SJCRH30 (cell line): ENCODE measurements at regions not wholly inside any gene's neighbourhood (a gene's known extent, or its start where the extent isn't known, plus 50 kb on each side); places are given as distances from the start of the nearest gene placed in this dataset.
A peak's percentile ranks its signal among the peaks of the same experiment; 100 is the strongest.
"Not testable (repeated sequence)": the region's sequence is repeated elsewhere in the genome, so short reads cannot be mapped to it uniquely, and the experiment has no call there.

Source experiments
- DNase-seq, 2 experiments: peaks; one replicate each; pipeline ENCODE4 v3.0.0-alpha.2; 2015 to 2020
- H3K27ac ChIP-seq: fragments of 250-450 bp; sonication (Bioruptor Pico); 2 replicates; pipeline ENCODE4 v1.5.1; 2020; ENCODE audit warnings: mild to moderate bottlenecking, moderate library complexity
- H3K27me3 ChIP-seq: fragments of 250-450 bp; sonication (Bioruptor Pico); 2 replicates; pipeline ENCODE4 v1.5.1; 2020; ENCODE audit warnings: mild to moderate bottlenecking, moderate library complexity
- H3K36me3 ChIP-seq: fragments of 250-450 bp; sonication (Bioruptor Pico); 2 replicates; pipeline ENCODE4 v1.5.1; 2020; ENCODE audit warnings: mild to moderate bottlenecking, moderate library complexity
- H3K4me1 ChIP-seq: fragments of 250-450 bp; sonication (Bioruptor Pico); 2 replicates; pipeline ENCODE4 v1.5.1; 2020; ENCODE audit warnings: mild to moderate bottlenecking, moderate library complexity
- H3K4me3 ChIP-seq: fragments of 250-450 bp; sonication (Bioruptor Pico); 2 replicates; pipeline ENCODE4 v1.5.1; 2020; ENCODE audit warnings: mild to moderate bottlenecking, moderate library complexity
- H3K9me3 ChIP-seq: fragments of 250-450 bp; sonication (Bioruptor Pico); replicated peaks from 2 replicates; pipeline ENCODE4 v1.5.1; 2020; ENCODE audit warnings: mild to moderate bottlenecking, moderate library complexity

DNA sequence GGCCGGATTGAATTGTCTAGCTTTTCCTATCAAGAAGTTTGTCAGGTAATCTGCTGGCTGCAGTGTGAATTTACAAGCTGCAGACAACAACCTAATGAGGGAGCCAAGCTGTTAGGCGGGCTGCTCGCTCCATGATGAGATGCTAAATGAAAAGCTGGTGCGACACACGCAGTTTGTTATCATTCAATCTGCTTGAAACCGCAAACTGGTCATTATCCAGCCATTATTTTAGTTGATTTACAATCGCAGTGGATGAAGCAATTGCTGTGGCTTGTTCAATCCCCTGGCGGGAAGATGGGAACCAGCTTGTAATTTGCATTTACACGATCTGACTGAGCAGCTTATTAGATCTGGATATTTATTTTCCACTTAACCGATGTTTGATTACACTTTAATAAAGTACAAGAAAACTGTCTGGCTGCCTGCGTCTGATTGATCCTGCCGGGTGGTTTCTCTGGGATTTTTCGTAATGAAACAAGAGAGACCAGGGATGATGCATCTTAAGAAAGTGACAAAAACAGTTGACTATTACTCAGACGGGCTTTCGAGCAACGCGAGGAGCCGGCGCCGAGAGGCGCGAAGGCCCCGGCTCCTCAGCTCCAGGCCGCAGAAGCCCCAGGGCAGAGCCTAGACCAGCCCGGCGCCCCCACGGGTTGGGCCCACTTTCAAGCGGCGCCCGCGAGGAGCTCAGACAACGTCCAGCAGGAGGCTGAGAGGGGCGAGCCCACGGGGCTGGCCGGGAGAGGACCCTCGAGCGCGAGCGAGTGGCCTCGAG lies 118.0 kb upstream of the BARHL2 start:
- no peak for DNase-seq
- H3K27me3 ChIP-seq: no peaks in the 10 kb centered on the region
- H3K36me3 ChIP-seq: no peaks in the 10 kb centered on the region
- no peak overlapping the region for H3K4me3 ChIP-seq
- no peaks in the 10 kb centered on the region for H3K9me3 ChIP-seq
- no peak overlapping the region for H3K27ac ChIP-seq
- H3K4me1 ChIP-seq: no peaks in the 10 kb centered on the region

GRCh38 chr1:90834354-90834885 lies 117.3 kb upstream of the BARHL2 start:
- Histone ChIP-seq H3K4me3 (no peak overlapping the region), H3K36me3 (no peaks in the 10 kb centered on the region), H3K9me3 (no peaks in the 10 kb centered on the region), H3K4me1 (no peaks in the 10 kb centered on the region), H3K27me3 (no peaks in the 10 kb centered on the region), H3K27ac (no peak overlapping the region)
- DNase-seq: no peak

DNA sequence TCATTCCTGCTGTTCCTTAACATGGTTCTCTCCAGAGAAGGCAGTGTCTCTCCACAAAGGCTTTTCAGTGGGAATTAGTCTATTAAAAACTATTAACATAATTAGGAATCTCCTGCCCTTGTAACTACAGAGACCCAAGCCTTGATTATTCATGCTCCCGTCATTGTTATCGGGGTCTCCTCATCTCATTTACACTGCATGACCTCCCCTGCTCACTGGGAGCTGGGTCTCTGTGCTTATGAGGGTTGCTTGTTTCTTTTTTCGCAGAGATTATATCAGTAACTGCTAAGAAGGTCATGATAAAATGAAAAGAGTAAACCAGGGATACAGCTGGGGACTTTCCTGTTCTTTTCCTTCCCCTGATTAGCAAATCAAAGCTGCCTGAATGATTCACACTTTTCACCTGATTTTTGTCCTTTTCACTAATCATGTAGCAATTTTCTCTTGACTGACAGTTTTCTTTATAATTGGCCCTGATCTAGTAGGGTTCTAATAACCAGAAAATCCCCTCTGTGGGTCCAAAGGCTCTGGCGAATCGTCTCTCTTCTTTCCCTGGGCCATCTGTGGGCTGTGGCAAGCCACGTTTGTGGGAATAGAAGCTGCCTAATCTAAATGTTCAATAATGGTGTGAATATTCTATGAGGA lies 116.5 kb upstream of the BARHL2 start:
- Histone ChIP-seq H3K27ac (no peak overlapping the region), H3K4me1 (no peaks in the 10 kb centered on the region), H3K27me3 (no peaks in the 10 kb centered on the region), H3K4me3 (no peak overlapping the region), H3K36me3 (no peaks in the 10 kb centered on the region), H3K9me3 (no peaks in the 10 kb centered on the region)
- no peak for DNase-seq

- Histone ChIP-seq H3K27ac (no peak overlapping the region), H3K36me3 (no peaks in the 10 kb centered on the region), H3K27me3 (no peaks in the 10 kb centered on the region), H3K4me3 (no peak overlapping the region), H3K9me3 (no peaks in the 10 kb centered on the region), H3K4me1 (no peaks in the 10 kb centered on the region)
- no peak for DNase-seq
These were observed 114.8 kb upstream of the BARHL2 start for GRCh38 chr1:90831910-90832309.

- H3K4me3 ChIP-seq: no peak overlapping the region
- DNase-seq: no peak
- H3K27ac ChIP-seq: no peak overlapping the region
- H3K4me1 ChIP-seq: no peaks in the 10 kb centered on the region
- no peaks in the 10 kb centered on the region for H3K27me3 ChIP-seq
- no peaks in the 10 kb centered on the region for H3K9me3 ChIP-seq
- H3K36me3 ChIP-seq: no peaks in the 10 kb centered on the region
These were observed 109.7 kb upstream of the BARHL2 start for GRCh38 chr1:90826834-90827233.

DNA sequence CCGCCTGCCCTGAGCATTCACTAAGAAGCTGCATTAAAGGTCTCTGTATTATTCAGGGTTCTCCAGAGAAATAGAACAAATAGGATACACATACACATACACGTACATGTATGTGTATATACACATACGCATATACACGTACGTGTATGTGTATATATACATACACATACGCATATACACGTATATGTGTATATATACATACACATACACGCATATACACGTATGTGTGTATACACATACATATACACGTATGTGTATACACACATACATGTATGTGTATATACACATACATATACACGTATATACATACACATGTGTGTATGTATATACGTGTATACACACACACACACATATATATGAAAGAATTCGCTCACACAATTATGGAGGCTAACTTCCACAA lies 108.9 kb upstream of the BARHL2 start:
- Histone ChIP-seq H3K4me1 (no peaks in the 10 kb centered on the region), H3K4me3 (no peak overlapping the region), H3K27me3 (no peaks in the 10 kb centered on the region), H3K36me3 (no peaks in the 10 kb centered on the region), H3K9me3 (no peaks in the 10 kb centered on the region), H3K27ac (no peak overlapping the region)
- DNase-seq: no peak

DNA sequence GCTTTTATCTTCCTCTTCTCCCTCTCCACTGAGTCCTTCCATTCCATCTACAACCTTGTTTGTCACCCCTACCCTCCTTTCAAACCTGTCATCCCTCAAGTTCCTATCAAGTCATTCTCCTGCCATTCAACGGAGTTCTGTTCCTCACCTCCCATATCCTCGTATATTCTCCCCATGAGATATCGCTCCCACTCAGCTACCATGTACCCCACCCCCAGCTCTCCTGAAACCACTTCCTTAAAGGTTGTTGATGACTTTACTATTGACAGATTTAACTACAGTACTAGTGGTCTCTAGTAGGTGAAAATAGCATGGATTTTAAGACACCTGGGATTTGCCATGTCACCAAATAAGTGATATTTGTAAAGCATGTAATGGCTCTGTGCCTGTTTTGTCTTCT lies 107.4 kb upstream of the BARHL2 start:
- H3K4me1 ChIP-seq: no peaks in the 10 kb centered on the region
- H3K4me3 ChIP-seq: no peak overlapping the region
- H3K27ac ChIP-seq: no peak overlapping the region
- DNase-seq: no peak
- no peaks in the 10 kb centered on the region for H3K36me3 ChIP-seq
- no peaks in the 10 kb centered on the region for H3K9me3 ChIP-seq
- H3K27me3 ChIP-seq: no peaks in the 10 kb centered on the region

DNA sequence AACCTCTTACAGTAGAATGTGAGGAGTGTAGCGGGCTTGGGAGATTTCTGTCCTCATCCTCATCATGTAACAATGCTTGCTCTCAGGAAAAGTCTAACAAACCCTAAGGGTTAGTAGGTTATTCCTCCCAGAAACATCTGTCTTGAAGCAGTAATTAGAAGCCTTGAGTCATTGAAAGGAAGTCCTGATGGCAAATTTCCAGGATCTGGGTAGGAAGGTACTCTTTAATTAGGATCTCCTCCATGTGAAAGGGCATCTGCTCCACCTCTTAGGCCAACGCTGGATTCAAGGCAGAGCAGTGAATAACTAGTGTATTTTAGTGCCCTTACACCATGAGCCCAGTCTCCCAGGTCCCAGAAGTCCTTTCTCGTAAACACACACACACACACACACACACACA lies 106.6 kb upstream of the BARHL2 start:
- no peak for DNase-seq
- Histone ChIP-seq H3K4me1 (no peaks in the 10 kb centered on the region), H3K36me3 (no peaks in the 10 kb centered on the region), H3K27ac (no peak overlapping the region), H3K4me3 (no peak overlapping the region), H3K27me3 (no peaks in the 10 kb centered on the region), H3K9me3 (no peaks in the 10 kb centered on the region)

DNA sequence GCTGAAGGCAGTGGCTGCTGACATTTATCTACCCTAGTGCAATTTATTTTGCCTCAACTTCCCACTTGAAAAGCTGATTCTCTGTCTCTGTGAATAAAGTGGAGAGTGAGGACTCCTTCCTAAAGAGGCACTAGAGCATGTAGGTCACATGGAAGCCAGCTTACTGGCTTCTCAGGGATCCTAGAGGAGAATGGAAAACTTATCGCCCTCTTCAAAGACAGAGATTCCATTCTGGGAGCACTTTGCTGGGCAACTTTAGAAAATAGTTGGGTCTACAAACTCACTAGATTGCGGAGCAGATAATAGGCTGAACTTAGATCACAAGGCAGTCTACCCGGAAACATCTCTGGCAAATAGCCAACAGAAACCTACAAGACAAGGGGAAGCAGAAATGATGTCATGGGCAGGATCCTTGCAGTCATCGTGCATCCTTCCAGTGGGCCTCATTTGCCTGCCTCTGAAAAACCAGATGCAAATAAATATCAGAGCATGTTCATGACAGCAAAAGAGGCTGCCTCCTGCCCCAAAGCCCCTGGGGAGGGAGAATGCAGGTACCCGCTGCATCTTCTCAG lies 104.8 kb upstream of the BARHL2 start:
- Histone ChIP-seq H3K9me3 (no peaks in the 10 kb centered on the region), H3K27ac (no peak overlapping the region), H3K4me3 (no peak overlapping the region), H3K27me3 (no peaks in the 10 kb centered on the region), H3K4me1 (no peaks in the 10 kb centered on the region), H3K36me3 (no peaks in the 10 kb centered on the region)
- peak in 1 of 2 experiments; percentile 29 for DNase-seq

DNA sequence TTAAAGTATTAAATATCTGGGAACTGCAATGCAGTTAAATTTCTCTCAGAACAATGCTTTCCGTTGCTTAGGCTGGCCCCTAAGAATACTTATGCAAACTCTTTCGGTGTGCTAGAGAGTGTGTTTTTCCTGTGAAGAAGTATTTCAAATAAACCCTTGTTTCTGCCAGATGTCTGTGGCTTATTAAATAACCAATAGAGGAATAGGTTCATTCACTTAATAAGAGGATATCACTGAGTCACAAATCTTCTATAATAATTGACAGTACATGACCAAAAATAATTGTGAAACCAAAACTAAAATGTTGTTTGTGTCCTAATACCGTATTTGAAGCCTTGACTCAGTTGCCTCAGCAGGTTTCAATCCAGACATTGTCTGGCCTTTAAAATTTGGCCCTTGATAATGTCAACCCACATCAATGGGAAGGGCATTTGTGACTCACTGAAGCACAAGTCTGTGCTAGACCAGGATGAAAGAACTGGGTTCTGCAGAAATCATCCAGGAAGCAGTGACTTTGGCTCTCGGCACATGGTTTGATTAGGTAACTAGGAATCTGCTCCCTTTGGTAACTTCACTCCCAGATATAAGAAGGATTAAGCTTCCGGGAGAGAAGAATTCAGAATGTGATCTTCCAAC lies 104.2 kb upstream of the BARHL2 start:
- H3K9me3 ChIP-seq: no peaks in the 10 kb centered on the region
- H3K36me3 ChIP-seq: no peaks in the 10 kb centered on the region
- H3K27me3 ChIP-seq: no peaks in the 10 kb centered on the region
- H3K27ac ChIP-seq: no peak overlapping the region
- H3K4me3 ChIP-seq: no peak overlapping the region
- H3K4me1 ChIP-seq: no peaks in the 10 kb centered on the region
- no peak for DNase-seq

DNA sequence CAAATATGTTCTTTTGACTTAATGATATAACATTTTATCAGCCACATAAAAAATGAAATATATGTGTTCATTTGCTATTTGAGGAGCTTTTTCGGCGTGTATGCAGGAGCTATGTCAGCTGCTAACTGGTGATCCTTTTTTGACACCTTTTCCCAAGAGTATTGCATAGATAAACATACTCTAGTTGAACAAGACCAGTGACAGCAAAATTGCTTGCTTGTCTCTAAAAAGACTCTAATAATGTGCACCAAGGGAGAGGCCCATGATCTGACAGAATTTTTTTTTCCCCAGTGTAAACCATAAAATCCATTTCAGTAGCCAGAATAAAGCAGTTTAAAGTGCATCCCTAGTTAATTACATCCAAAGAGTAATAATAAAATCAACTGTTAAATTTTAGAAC lies 103.6 kb upstream of the BARHL2 start:
- no peaks in the 10 kb centered on the region for H3K36me3 ChIP-seq
- H3K4me3 ChIP-seq: no peak overlapping the region
- no peaks in the 10 kb centered on the region for H3K27me3 ChIP-seq
- DNase-seq: no peak
- no peak overlapping the region for H3K27ac ChIP-seq
- no peaks in the 10 kb centered on the region for H3K9me3 ChIP-seq
- no peaks in the 10 kb centered on the region for H3K4me1 ChIP-seq

DNA sequence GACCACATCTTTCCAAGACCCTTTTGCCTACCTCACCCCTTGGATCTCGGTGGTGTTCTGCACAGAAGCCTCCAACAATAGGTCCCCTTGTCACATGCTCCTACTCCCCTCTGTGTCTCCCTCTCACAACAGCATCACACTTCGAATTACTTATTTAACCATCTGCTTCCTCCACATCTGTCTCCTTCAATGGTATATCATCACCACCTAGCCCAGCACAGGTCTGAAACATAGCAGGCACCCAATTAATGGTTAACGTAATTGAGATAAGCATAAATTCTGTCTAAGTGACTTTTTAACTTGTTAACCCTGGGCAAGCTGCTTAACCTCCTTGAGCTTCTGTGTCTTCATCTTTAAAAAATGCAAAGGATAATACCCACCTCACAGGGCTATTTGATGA lies 100.3 kb upstream of the BARHL2 start:
- Histone ChIP-seq H3K9me3 (no peaks in the 10 kb centered on the region), H3K27me3 (no peaks in the 10 kb centered on the region), H3K4me3 (no peak overlapping the region), H3K27ac (no peak overlapping the region), H3K36me3 (no peaks in the 10 kb centered on the region), H3K4me1 (no peaks in the 10 kb centered on the region)
- DNase-seq: no peak

GRCh38 chr1:90812237-90812636 lies 95.1 kb upstream of the BARHL2 start:
- not testable (repeated sequence) for H3K27ac ChIP-seq, H3K27me3 ChIP-seq, DNase-seq, H3K4me3 ChIP-seq, H3K9me3 ChIP-seq, H3K4me1 ChIP-seq, H3K36me3 ChIP-seq

GRCh38 chr1:90811444-90811950 lies 94.4 kb upstream of the BARHL2 start:
- not testable (repeated sequence) for DNase-seq, H3K4me3 ChIP-seq, H3K9me3 ChIP-seq, H3K36me3 ChIP-seq, H3K27ac ChIP-seq, H3K27me3 ChIP-seq, H3K4me1 ChIP-seq

DNA sequence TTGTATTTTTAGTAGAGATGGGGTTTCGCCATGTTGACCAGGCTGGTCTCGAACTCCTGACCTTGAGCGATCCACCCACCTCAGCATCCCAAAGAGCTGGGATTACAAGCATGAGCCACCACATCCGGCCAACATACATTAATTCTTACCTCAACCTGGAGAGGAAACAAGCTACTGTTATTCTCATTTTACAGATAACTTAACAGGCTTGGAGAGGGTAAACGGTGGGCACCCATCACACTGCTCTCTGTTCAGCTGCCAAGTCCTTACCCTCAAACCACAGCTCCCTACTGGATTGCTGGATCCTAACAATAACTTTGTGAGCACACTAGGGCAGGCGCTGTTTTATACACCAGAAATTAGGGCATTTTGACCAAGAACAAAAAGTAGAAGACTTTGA lies 93.6 kb upstream of the BARHL2 start:
- H3K27me3 ChIP-seq: no peaks in the 10 kb centered on the region
- H3K27ac ChIP-seq: no peak overlapping the region
- no peaks in the 10 kb centered on the region for H3K9me3 ChIP-seq
- H3K4me1 ChIP-seq: no peaks in the 10 kb centered on the region
- DNase-seq: no peak
- H3K36me3 ChIP-seq: no peaks in the 10 kb centered on the region
- H3K4me3 ChIP-seq: no peak overlapping the region
